Loucy (cell line): ENCODE measurements at regions not wholly inside any gene's neighbourhood (a gene's known extent, or its start where the extent isn't known, plus 50 kb on each side); places are given as distances from the start of the nearest gene placed in this dataset.

ENCODE experiments used
- H2AFZ ChIP-seq: fragments of 200-600 bp; sonication (generic); 2 replicates; pipeline ENCODE4 v1.6.0; 2016; ENCODE audit warnings: antibody characterized with exemption, mild to moderate bottlenecking, low read length, moderate library complexity
- H3F3A ChIP-seq: fragments of 200-600 bp; 2 replicates; pipeline ENCODE4 v1.6.0; 2016; ENCODE audit warnings: antibody characterized with exemption, low read depth, mild to moderate bottlenecking
- H3K27me3 ChIP-seq: fragments of 200-600 bp; sonication (generic); 2 replicates; pipeline ENCODE4 v1.6.1; 2014; ENCODE audit warnings: low read length, mild to moderate bottlenecking; ENCODE audit not compliant: insufficient read depth, poor library complexity, severe bottlenecking
- H3K36me3 ChIP-seq: fragments of 200-600 bp; sonication (generic); 2 replicates; pipeline ENCODE4 v1.6.1; 2016; ENCODE audit warnings: low read length; ENCODE audit not compliant: insufficient read depth
- H3K4me1 ChIP-seq: fragments of 200-600 bp; sonication (generic); 2 replicates; pipeline ENCODE4 v1.5.1; 2014; ENCODE audit warnings: low read length, mild to moderate bottlenecking; ENCODE audit not compliant: insufficient read depth, poor library complexity, severe bottlenecking
- H3K4me2 ChIP-seq: fragments of 200-600 bp; sonication (generic); 2 replicates; pipeline ENCODE4 v1.6.0; 2014; ENCODE audit warnings: antibody characterized with exemption, low read length, low read depth, mild to moderate bottlenecking; ENCODE audit not compliant: poor library complexity, severe bottlenecking
- H3K4me3 ChIP-seq: fragments of 200-600 bp; sonication (generic); 2 replicates; pipeline ENCODE4 v1.5.1; 2014; ENCODE audit warnings: low read length, mild to moderate bottlenecking, mixed read lengths; ENCODE audit not compliant: poor library complexity, severe bottlenecking
- H3K79me2 ChIP-seq: fragments of 200-600 bp; sonication (generic); 2 replicates; pipeline ENCODE4 v1.6.1; 2014; ENCODE audit warnings: low read length; ENCODE audit not compliant: insufficient read depth
- H3K9ac ChIP-seq: fragments of 200-600 bp; sonication (generic); 2 replicates; pipeline ENCODE4 v1.6.0; 2014; ENCODE audit warnings: mild to moderate bottlenecking, low read depth, low read length, moderate library complexity; ENCODE audit not compliant: poor library complexity, severe bottlenecking
- H3K9me2 ChIP-seq: fragments of 200-600 bp; sonication (generic); replicated peaks from 2 replicates; pipeline ENCODE4 v1.6.1; 2016; ENCODE audit warnings: low read depth, low read length, mixed read lengths
- H3K9me3 ChIP-seq: fragments of 200-600 bp; sonication (generic); 2 replicates; pipeline ENCODE4 v1.6.1; 2014; ENCODE audit warnings: mild to moderate bottlenecking, antibody characterized with exemption, low read length, low read depth; ENCODE audit not compliant: insufficient read depth
- H4K20me1 ChIP-seq: fragments of 200-600 bp; sonication (generic); 2 replicates; pipeline ENCODE4 v1.6.0; 2014; ENCODE audit warnings: antibody characterized with exemption, low read length, mild to moderate bottlenecking; ENCODE audit not compliant: insufficient read depth, poor library complexity, severe bottlenecking
- EZH2phosphoT487 ChIP-seq: fragments of 200-600 bp; IDR thresholded peaks from 2 replicates; pipeline ENCODE4 v1.6.1; 2018; ENCODE audit warnings: antibody characterized with exemption, mild to moderate bottlenecking, moderate library complexity, borderline replicate concordance
- TF ChIP-seq, protein P1 (sequence below): fragments of 200-600 bp; sonication (generic); conservative IDR thresholded peaks from 2 replicates; pipeline ENCODE4 v1.5.1; 2014; ENCODE audit warnings: mild to moderate bottlenecking, antibody characterized with exemption, low read length

DNA sequence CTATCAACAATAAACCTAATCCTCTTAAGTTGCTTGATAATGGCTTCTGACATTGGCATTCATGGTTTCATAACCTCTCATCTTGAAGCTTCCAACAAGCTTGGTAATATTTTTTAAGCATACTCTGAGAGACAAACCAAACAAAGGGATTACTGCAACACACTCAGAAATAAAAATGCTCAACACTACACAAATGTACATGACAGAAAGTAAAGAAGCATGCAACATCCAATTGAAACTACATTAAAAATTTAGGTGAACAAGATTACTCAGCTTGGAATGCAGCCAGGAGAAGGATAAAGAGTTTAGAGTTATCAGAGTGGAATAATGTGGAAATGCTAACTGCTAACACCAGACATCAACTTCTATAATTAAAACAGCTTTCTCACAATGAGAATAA is 1136.6 kb upstream of the PABPC4L start:
- Histone ChIP-seq H2AFZ (no peak overlapping the region), H3K9me2 (no peaks in the 10 kb centered on the region), H3F3A (no peaks in the 10 kb centered on the region), H3K79me2 (no peaks in the 10 kb centered on the region), H3K9ac (no peak overlapping the region), H3K4me2 (no peak overlapping the region), H3K4me3 (no peak overlapping the region), H4K20me1 (no peaks in the 10 kb centered on the region), H3K4me1 (no peaks in the 10 kb centered on the region), H3K36me3 (no peaks in the 10 kb centered on the region), H3K27me3 (no peaks in the 10 kb centered on the region), H3K9me3 (no peaks in the 10 kb centered on the region)
- TF ChIP-seq EZH2phosphoT487, result no peak
- TF ChIP-seq, protein P1, sequence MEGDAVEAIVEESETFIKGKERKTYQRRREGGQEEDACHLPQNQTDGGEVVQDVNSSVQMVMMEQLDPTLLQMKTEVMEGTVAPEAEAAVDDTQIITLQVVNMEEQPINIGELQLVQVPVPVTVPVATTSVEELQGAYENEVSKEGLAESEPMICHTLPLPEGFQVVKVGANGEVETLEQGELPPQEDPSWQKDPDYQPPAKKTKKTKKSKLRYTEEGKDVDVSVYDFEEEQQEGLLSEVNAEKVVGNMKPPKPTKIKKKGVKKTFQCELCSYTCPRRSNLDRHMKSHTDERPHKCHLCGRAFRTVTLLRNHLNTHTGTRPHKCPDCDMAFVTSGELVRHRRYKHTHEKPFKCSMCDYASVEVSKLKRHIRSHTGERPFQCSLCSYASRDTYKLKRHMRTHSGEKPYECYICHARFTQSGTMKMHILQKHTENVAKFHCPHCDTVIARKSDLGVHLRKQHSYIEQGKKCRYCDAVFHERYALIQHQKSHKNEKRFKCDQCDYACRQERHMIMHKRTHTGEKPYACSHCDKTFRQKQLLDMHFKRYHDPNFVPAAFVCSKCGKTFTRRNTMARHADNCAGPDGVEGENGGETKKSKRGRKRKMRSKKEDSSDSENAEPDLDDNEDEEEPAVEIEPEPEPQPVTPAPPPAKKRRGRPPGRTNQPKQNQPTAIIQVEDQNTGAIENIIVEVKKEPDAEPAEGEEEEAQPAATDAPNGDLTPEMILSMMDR, result no peak

DNA sequence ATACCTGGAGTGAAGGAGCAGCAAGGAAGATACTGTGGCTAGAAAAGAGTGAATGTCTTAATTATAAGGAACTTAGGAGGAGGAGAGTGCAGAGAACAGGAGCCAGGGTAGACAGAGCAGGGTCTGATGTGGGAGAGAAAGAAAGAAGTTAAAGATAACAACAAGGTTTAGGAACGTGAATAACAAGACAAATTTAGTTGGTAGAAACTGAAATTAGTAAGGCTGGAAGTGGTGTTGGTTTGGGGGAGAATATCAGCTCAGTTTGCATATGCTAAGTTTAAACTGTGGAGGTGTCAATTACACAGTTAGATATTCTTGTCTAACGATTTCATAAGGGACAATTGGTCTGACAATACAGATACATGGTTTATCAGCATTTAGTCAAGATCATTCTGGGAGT is 1123.7 kb upstream of the PABPC4L start:
- no peak for TF ChIP-seq EZH2phosphoT487
- TF ChIP-seq, protein P1, result no peak
- Histone ChIP-seq H4K20me1 (no peaks in the 10 kb centered on the region), H3K4me2 (no peak overlapping the region), H3K9me2 (no peaks in the 10 kb centered on the region), H3K27me3 (no peaks in the 10 kb centered on the region), H3K4me1 (no peaks in the 10 kb centered on the region), H2AFZ (no peak overlapping the region), H3K79me2 (no peaks in the 10 kb centered on the region), H3K9ac (no peak overlapping the region), H3K9me3 (no peaks in the 10 kb centered on the region), H3K36me3 (no peaks in the 10 kb centered on the region), H3F3A (no peaks in the 10 kb centered on the region), H3K4me3 (no peak overlapping the region)

DNA sequence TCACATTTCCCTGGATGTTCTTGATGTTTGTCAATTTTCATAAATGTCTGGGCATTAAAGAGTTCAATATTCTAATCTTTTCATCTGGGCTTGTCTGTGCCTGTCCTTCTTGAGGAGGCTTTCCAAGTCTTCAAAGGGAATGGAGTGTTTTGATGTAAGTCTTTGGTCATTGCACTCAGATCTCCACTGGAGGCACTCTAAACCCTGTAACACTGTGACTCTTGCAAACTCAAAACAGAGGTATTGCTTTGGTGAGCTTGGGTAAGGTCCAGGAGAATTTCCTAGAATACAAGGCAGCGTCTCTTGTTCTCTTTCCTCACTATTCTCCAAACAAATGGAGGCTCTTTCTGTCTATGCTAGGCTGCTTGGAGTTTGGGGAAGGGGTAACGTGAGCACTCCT is 1118.1 kb upstream of the PABPC4L start:
- TF ChIP-seq EZH2phosphoT487, result no peak
- TF ChIP-seq, protein P1, result no peak
- no peaks in the 10 kb centered on the region for H3K27me3 ChIP-seq
- no peaks in the 10 kb centered on the region for H4K20me1 ChIP-seq
- no peaks in the 10 kb centered on the region for H3F3A ChIP-seq
- no peaks in the 10 kb centered on the region for H3K4me1 ChIP-seq
- no peaks in the 10 kb centered on the region for H3K9me2 ChIP-seq
- no peak overlapping the region for H3K9ac ChIP-seq
- H2AFZ ChIP-seq, result no peak overlapping the region
- H3K79me2 ChIP-seq, result no peaks in the 10 kb centered on the region
- no peak overlapping the region for H3K4me2 ChIP-seq
- no peaks in the 10 kb centered on the region for H3K36me3 ChIP-seq
- no peaks in the 10 kb centered on the region for H3K9me3 ChIP-seq
- no peak overlapping the region for H3K4me3 ChIP-seq
